Hematopoietic multipotent progenitor cell (in vitro differentiated cells): ENCODE measurements at regions not wholly inside any gene's neighbourhood (a gene's known extent, or its start where the extent isn't known, plus 50 kb on each side); places are given as distances from the start of the nearest gene placed in this dataset.

ENCODE experiments used
- DNase-seq, 3 donors: peaks; one replicate each; pipeline ENCODE4 v3.0.0-alpha.2; 2011 to 2015; ENCODE audit warnings: low read depth in 2 of 3, low spot score in 2 of 3

GRCh38 chr1:87194271-87194774, 134.4 kb upstream of the LMO4 start:
- DNase-seq = no peak

GRCh38 chr1:87194856-87195255, 133.8 kb upstream of the LMO4 start:
- DNase-seq = no peak

GRCh38 chr1:87196110-87196827, 132.4 kb upstream of the LMO4 start:
- no peak for DNase-seq

GRCh38 chr1:87197156-87197555, 131.5 kb upstream of the LMO4 start:
- no peak for DNase-seq

GRCh38 chr1:87197641-87198040, 131.0 kb upstream of the LMO4 start:
- DNase-seq = no peak

GRCh38 chr1:87200875-87201638, 127.6 kb upstream of the LMO4 start:
- DNase-seq = no peak

GRCh38 chr1:87201768-87202167, 126.9 kb upstream of the LMO4 start:
- no peak for DNase-seq

GRCh38 chr1:87202451-87202850, 126.2 kb upstream of the LMO4 start:
- no peak for DNase-seq

GRCh38 chr1:87202922-87203655, 125.6 kb upstream of the LMO4 start:
- DNase-seq = peak in 2 of 3 donors; percentile 26 to 35

GRCh38 chr1:87203904-87204303, 124.8 kb upstream of the LMO4 start:
- DNase-seq = no peak

- DNase-seq = no peak
These were observed 124.2 kb upstream of the LMO4 start for GRCh38 chr1:87204441-87204840.

GRCh38 chr1:87204921-87205320, 123.8 kb upstream of the LMO4 start:
- DNase-seq = peak in 2 of 3 donors; percentile 49 to 56

GRCh38 chr1:87206044-87206831, 122.4 kb upstream of the LMO4 start:
- DNase-seq = no peak

- no peak for DNase-seq
These were observed 120.6 kb upstream of the LMO4 start for GRCh38 chr1:87208080-87208479.

- DNase-seq = no peak
These were observed 119.7 kb upstream of the LMO4 start for GRCh38 chr1:87208931-87209330.

GRCh38 chr1:87210151-87210550, 118.5 kb upstream of the LMO4 start:
- DNase-seq = no peak

- DNase-seq = no peak
These were observed 116.1 kb upstream of the LMO4 start for GRCh38 chr1:87212431-87213134.

GRCh38 chr1:87213135-87213515, 115.6 kb upstream of the LMO4 start:
- no peak for DNase-seq

- no peak for DNase-seq
These were observed 113.1 kb upstream of the LMO4 start for GRCh38 chr1:87215592-87215991.

- no peak for DNase-seq
These were observed 110.1 kb upstream of the LMO4 start for GRCh38 chr1:87218618-87219017.
